ENCODE measurements at regions not wholly inside any gene's neighbourhood (a gene's known extent, or its start where the extent isn't known, plus 50 kb on each side); places are given as distances from the start of the nearest gene placed in this dataset.

DNA sequence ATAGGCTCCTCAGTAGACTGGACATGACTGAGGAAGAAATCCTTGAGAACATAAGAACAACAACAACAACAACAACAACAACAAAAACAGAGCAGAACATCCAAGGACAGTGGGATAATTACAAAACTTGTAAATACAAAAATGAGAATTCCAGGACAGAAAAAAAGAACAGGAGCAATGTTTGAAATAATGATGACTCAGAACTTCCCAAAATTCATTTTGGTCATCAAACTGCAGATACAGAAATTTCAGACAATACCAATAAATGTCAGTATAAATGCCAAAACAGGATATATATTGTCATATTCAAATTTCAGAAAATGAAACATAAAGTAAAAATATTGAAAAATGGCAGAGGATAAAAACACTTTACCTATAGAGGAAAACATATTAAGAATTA lies 259.0 kb downstream of the TRIM36 start:
- intact Hi-C loops (cut with micrococcal nuclease) (no loop called here), in situ Hi-C loops (cut with MboI) (no loop called here)
- H2AFZ ChIP-seq (ENCODE audit: low read depth, low read length) = no peak overlapping the region
- ChIA-PET POLR2A (no interaction called here), CTCF (ENCODE audit: low intra/inter-chr PET ratio) (no interaction called here)
- no peak for FAIRE-seq
- peak; percentile 6; the same call in 1 of the 2 replicates for TF ChIP-seq C11orf30 (IDR thresholded peaks at IDR 0.05; ENCODE audit: low read depth)
- TF ChIP-seq MAFG (tag; conservative IDR thresholded peaks at IDR 0.05) = 0 out of 2 replicates have a peak, but pooled peaks have one; percentile 30
- TF ChIP-seq MEIS2 (IDR thresholded peaks at IDR 0.05; ENCODE audit: partially characterized antibody) = no peak
- no peak for TF ChIP-seq NFIC (IDR thresholded peaks at IDR 0.05)
- peak; percentile 61 for TF ChIP-seq ZNF316 (IDR thresholded peaks at IDR 0.05)
- H3K4me2 ChIP-seq (ENCODE audit: insufficient read depth, low read length) = no peak overlapping the region
- no peaks in the 10 kb centered on the region for H3K9me3 ChIP-seq (replicated peaks; ENCODE audit: control insufficient read depth, insufficient read depth, low read depth, low read length)
- H4K20me1 ChIP-seq (replicated peaks; ENCODE audit: control insufficient read depth, insufficient read depth, low read length) = no peaks in the 10 kb centered on the region
- H3K27me3 ChIP-seq (ENCODE audit: control insufficient read depth in 2 of 2, insufficient read depth in 2 of 2, low read length in 2 of 2) = no peaks in the 10 kb centered on the region
- H3K9me1 ChIP-seq (ENCODE audit: control insufficient read depth, insufficient read depth, low read length) = no peaks in the 10 kb centered on the region
- no peaks in the 10 kb centered on the region for H3K36me3 ChIP-seq (ENCODE audit: control insufficient read depth, insufficient read depth, low read length)
- no peaks in the 10 kb centered on the region for H3K79me2 ChIP-seq (ENCODE audit: control insufficient read depth, insufficient read depth, low read length)
- no peaks in the 10 kb centered on the region for H3K4me1 ChIP-seq (replicated peaks in 1 of 2; ENCODE audit: control insufficient read depth in 2 of 2, insufficient read depth in 2 of 2, low read length in 2 of 2)
- H3K9ac ChIP-seq (ENCODE audit: insufficient read depth in 1 of 2, low read depth in 2 of 2, low read length in 2 of 2) = no peak overlapping the region
- H3K4me3 ChIP-seq = no peak overlapping the region
- no peak overlapping the region for H3K27ac ChIP-seq (ENCODE audit: extremely low read depth, low read depth, low read length)
- no TSS peak for BruUV-seq (replicated peaks)
- DNase-seq (ENCODE audit: extremely low read depth in 1 of 4, low spot score in 3 of 4) = no peak
- no peak for ATAC-seq

DNA sequence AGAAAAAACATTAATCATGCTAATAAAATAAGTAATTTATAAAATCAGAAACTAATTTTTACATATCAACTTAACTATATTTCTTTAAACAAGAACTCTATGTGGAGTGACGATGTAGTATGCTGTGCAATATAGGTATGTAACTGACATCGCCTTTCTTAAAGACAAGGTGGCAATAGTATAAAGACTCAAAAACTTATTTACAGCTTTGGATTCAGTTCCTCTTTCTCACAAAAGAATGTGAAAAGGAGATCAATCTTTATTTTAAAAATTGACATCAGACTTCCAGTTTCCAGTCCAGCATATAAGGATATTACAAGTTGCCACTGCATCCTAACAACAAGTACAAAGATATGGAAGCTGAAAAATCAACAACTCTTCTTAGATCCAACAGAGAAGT lies 260.3 kb downstream of the TRIM36 start:
- Histone ChIP-seq H3K4me2 (ENCODE audit: insufficient read depth, low read length) (no peak overlapping the region), H3K27me3 (ENCODE audit: control insufficient read depth in 2 of 2, insufficient read depth in 2 of 2, low read length in 2 of 2) (no peaks in the 10 kb centered on the region), H3K4me3 (no peak overlapping the region), H3K4me1 (replicated peaks in 1 of 2; ENCODE audit: control insufficient read depth in 2 of 2, insufficient read depth in 2 of 2, low read length in 2 of 2) (no peaks in the 10 kb centered on the region), H3K9me3 (replicated peaks; ENCODE audit: control insufficient read depth, insufficient read depth, low read depth, low read length) (no peaks in the 10 kb centered on the region), H3K27ac (ENCODE audit: extremely low read depth, low read depth, low read length) (no peak overlapping the region), H3K79me2 (ENCODE audit: control insufficient read depth, insufficient read depth, low read length) (no peaks in the 10 kb centered on the region), H3K36me3 (ENCODE audit: control insufficient read depth, insufficient read depth, low read length) (no peaks in the 10 kb centered on the region), H3K9me1 (ENCODE audit: control insufficient read depth, insufficient read depth, low read length) (no peaks in the 10 kb centered on the region), H4K20me1 (replicated peaks; ENCODE audit: control insufficient read depth, insufficient read depth, low read length) (no peaks in the 10 kb centered on the region), H2AFZ (ENCODE audit: low read depth, low read length) (no peak overlapping the region), H3K9ac (ENCODE audit: insufficient read depth in 1 of 2, low read depth in 2 of 2, low read length in 2 of 2) (no peak overlapping the region)
- POLR2A ChIA-PET = no interaction called here
- no peak for DNase-seq (ENCODE audit: extremely low read depth in 1 of 4, low spot score in 3 of 4)
- WGBS (ENCODE audit: insufficient coverage, low coverage, missing lambda C conversion rate) = 2% methylated on average over 2 of the region's 2 CpGs
- in situ Hi-C loops (cut with MboI) = no loop called here
- CTCF ChIA-PET (ENCODE audit: low intra/inter-chr PET ratio) = no interaction called here
- BruUV-seq (replicated peaks) = no TSS peak
- no peak for FAIRE-seq
- intact Hi-C loops (cut with micrococcal nuclease) = no loop called here
- no peak for ATAC-seq
- TF ChIP-seq ZEB2 (IDR thresholded peaks at IDR 0.05) (no peak), NCOA4 (IDR thresholded peaks at IDR 0.05; ENCODE audit: partially characterized antibody) (no peak), CHD1 (IDR thresholded peaks at IDR 0.05; ENCODE audit: low read length) (no peak), KDM2B (CRISPR knock-in tag; IDR thresholded peaks at IDR 0.05) (no peak), CBX3 (IDR thresholded peaks at IDR 0.05; ENCODE audit: borderline replicate concordance in 1 of 2, low read length in 2 of 2) (no peak), ZKSCAN1 (IDR thresholded peaks at IDR 0.05; ENCODE audit: low read depth, low read length) (no peak), CBX8 (IDR thresholded peaks at IDR 0.05; ENCODE audit: borderline replicate concordance, extremely low read depth, low read depth, low read length, poor library complexity, severe bottlenecking) (no peak), TAL1 (IDR thresholded peaks at IDR 0.05) (no peak), ZNF707 (CRISPR knock-in tag; conservative IDR thresholded peaks at IDR 0.05) (no peak), FOS (IDR thresholded peaks at IDR 0.05; ENCODE audit: extremely low read depth, insufficient read length) (no peak), IFI16 (CRISPR knock-in tag; IDR thresholded peaks at IDR 0.05) (no peak), RHOXF2B (CRISPR knock-in tag; conservative IDR thresholded peaks at IDR 0.05) (no peak), ADNP (tag; IDR thresholded peaks at IDR 0.05) (no peak), MCM7 (IDR thresholded peaks at IDR 0.05) (no peak), CTBP1 (IDR thresholded peaks at IDR 0.05; ENCODE audit: borderline replicate concordance) (no peak), CC2D1A (IDR thresholded peaks at IDR 0.05) (no peak)

Data from K562 (cell line).